Esophagus squamous epithelium (tissue), 4 donors: ENCODE measurements at regions not wholly inside any gene's neighbourhood (a gene's known extent, or its start where the extent isn't known, plus 50 kb on each side); places are given as distances from the start of the nearest gene placed in this dataset.

Experiments used
- CTCF ChIP-seq, 6 experiments: fragments of 450-650 bp in 4 of 6; fragments of 200-600 bp in 2 of 6; sonication (generic) in 2 of 6; IDR thresholded peaks; one replicate each; pipeline ENCODE4 v1.5.1; 2016 to 2019; ENCODE audit warnings: antibody characterized with exemption in 6 of 6, mild to moderate bottlenecking in 4 of 6, moderate library complexity in 4 of 6
- POLR2A ChIP-seq, 4 donors: fragments of 450-650 bp; IDR thresholded peaks; one replicate each; pipeline ENCODE4 v1.6.1; 2017; ENCODE audit warnings: antibody characterized with exemption in 4 of 4, mild to moderate bottlenecking in 4 of 4, moderate library complexity in 3 of 4

- TF ChIP-seq CTCF (IDR thresholded peaks at IDR 0.05) (no peak), POLR2A (IDR thresholded peaks at IDR 0.05) (no peak)
These were observed 53.9 kb upstream of the IL6 start for GRCh38 chr7:22672846-22673680.
